ENCODE measurements at regions not wholly inside any gene's neighbourhood (a gene's known extent, or its start where the extent isn't known, plus 50 kb on each side); places are given as distances from the start of the nearest gene placed in this dataset.
"Not testable (repeated sequence)": the region's sequence is repeated elsewhere in the genome, so short reads cannot be mapped to it uniquely, and the experiment has no call there.

GRCh38 chr3:81195478-81195877, 566.0 kb downstream of the GBE1 start:
- H3K27ac ChIP-seq (ENCODE audit: low read length), result no peak overlapping the region
- no peaks in the 10 kb centered on the region for H3K9me3 ChIP-seq (ENCODE audit: low read length)
- H3K9ac ChIP-seq (ENCODE audit: low read length), result no peak overlapping the region
- no peak overlapping the region for H2AFZ ChIP-seq (ENCODE audit: low read length)
- H4K20me1 ChIP-seq (ENCODE audit: insufficient read depth, low read depth, low read length), result no peaks in the 10 kb centered on the region
- H3K4me3 ChIP-seq (ENCODE audit: low read length), result no peak overlapping the region
- no peaks in the 10 kb centered on the region for H3K79me2 ChIP-seq (ENCODE audit: low read length)
- H3K4me2 ChIP-seq (ENCODE audit: low read depth, low read length, poor library complexity, severe bottlenecking), result no peak overlapping the region
- H3K27me3 ChIP-seq (ENCODE audit: low read length), result no peaks in the 10 kb centered on the region
- H3K9me2 ChIP-seq (replicated peaks; ENCODE audit: insufficient read depth, low read length), result no peaks in the 10 kb centered on the region
- no peaks in the 10 kb centered on the region for H3K4me1 ChIP-seq (ENCODE audit: low read length)
- H3K36me3 ChIP-seq (ENCODE audit: insufficient read depth, low read length), result no peaks in the 10 kb centered on the region
- no peak for DNase-seq

GRCh38 chr3:81186412-81186811, 575.0 kb downstream of the GBE1 start:
- Histone ChIP-seq H3K79me2 (ENCODE audit: low read length) (no peaks in the 10 kb centered on the region), H4K20me1 (ENCODE audit: insufficient read depth, low read depth, low read length) (no peaks in the 10 kb centered on the region), H3K27ac (ENCODE audit: low read length) (no peak overlapping the region), H3K27me3 (ENCODE audit: low read length) (no peaks in the 10 kb centered on the region), H3K9me3 (ENCODE audit: low read length) (no peaks in the 10 kb centered on the region), H3K9ac (ENCODE audit: low read length) (no peak overlapping the region), H3K9me2 (replicated peaks; ENCODE audit: insufficient read depth, low read length) (no peaks in the 10 kb centered on the region; the same call in 1 of the 2 replicates), H3K4me2 (ENCODE audit: low read depth, low read length, poor library complexity, severe bottlenecking) (no peak overlapping the region), H3K4me3 (ENCODE audit: low read length) (no peak overlapping the region), H3K36me3 (ENCODE audit: insufficient read depth, low read length) (no peaks in the 10 kb centered on the region), H2AFZ (ENCODE audit: low read length) (no peak overlapping the region), H3K4me1 (ENCODE audit: low read length) (no peaks in the 10 kb centered on the region)
- no peak for DNase-seq

- not testable (repeated sequence) for H3K27ac ChIP-seq (ENCODE audit: low read length); H3K4me3 ChIP-seq (ENCODE audit: low read length); H3K9me3 ChIP-seq (ENCODE audit: low read length); H3K9ac ChIP-seq (ENCODE audit: low read length); H2AFZ ChIP-seq (ENCODE audit: low read length); DNase-seq; H3K36me3 ChIP-seq (ENCODE audit: insufficient read depth, low read length); H3K4me2 ChIP-seq (ENCODE audit: low read depth, low read length, poor library complexity, severe bottlenecking); H3K79me2 ChIP-seq (ENCODE audit: low read length); H3K27me3 ChIP-seq (ENCODE audit: low read length); H3K4me1 ChIP-seq (ENCODE audit: low read length); H3K9me2 ChIP-seq (replicated peaks; ENCODE audit: insufficient read depth, low read length); H4K20me1 ChIP-seq (ENCODE audit: insufficient read depth, low read depth, low read length)
Observed at GRCh38 chr3:81182086-81182875, 579.2 kb downstream of the GBE1 start.

- no peak overlapping the region for H2AFZ ChIP-seq (ENCODE audit: low read length)
- no peak overlapping the region for H3K9ac ChIP-seq (ENCODE audit: low read length)
- no peaks in the 10 kb centered on the region for H3K9me3 ChIP-seq (ENCODE audit: low read length)
- H4K20me1 ChIP-seq (ENCODE audit: insufficient read depth, low read depth, low read length), result no peaks in the 10 kb centered on the region
- 0 out of 2 replicates have a peak, but pooled peaks cover 2% of the 10 kb centered on the region for H3K27me3 ChIP-seq (ENCODE audit: low read length)
- no peak overlapping the region for H3K4me2 ChIP-seq (ENCODE audit: low read depth, low read length, poor library complexity, severe bottlenecking)
- no peaks in the 10 kb centered on the region for H3K4me1 ChIP-seq (ENCODE audit: low read length)
- H3K36me3 ChIP-seq (ENCODE audit: insufficient read depth, low read length), result no peaks in the 10 kb centered on the region
- peak; percentile 65 for DNase-seq
- no peaks in the 10 kb centered on the region for H3K79me2 ChIP-seq (ENCODE audit: low read length)
- no peak overlapping the region for H3K27ac ChIP-seq (ENCODE audit: low read length)
- no peaks in the 10 kb centered on the region for H3K9me2 ChIP-seq (replicated peaks; ENCODE audit: insufficient read depth, low read length)
- no peak overlapping the region for H3K4me3 ChIP-seq (ENCODE audit: low read length)
Observed at GRCh38 chr3:81173514-81173913, 587.9 kb downstream of the GBE1 start.

- no peaks in the 10 kb centered on the region for H3K27me3 ChIP-seq (ENCODE audit: low read length)
- H2AFZ ChIP-seq (ENCODE audit: low read length), result no peak overlapping the region
- no peak overlapping the region for H3K4me2 ChIP-seq (ENCODE audit: low read depth, low read length, poor library complexity, severe bottlenecking)
- no peak overlapping the region for H3K4me3 ChIP-seq (ENCODE audit: low read length)
- H3K9me2 ChIP-seq (replicated peaks; ENCODE audit: insufficient read depth, low read length), result no peaks in the 10 kb centered on the region
- H4K20me1 ChIP-seq (ENCODE audit: insufficient read depth, low read depth, low read length), result no peaks in the 10 kb centered on the region
- no peaks in the 10 kb centered on the region for H3K79me2 ChIP-seq (ENCODE audit: low read length)
- H3K4me1 ChIP-seq (ENCODE audit: low read length), result no peaks in the 10 kb centered on the region
- no peak overlapping the region for H3K27ac ChIP-seq (ENCODE audit: low read length)
- no peaks in the 10 kb centered on the region for H3K9me3 ChIP-seq (ENCODE audit: low read length)
- DNase-seq, result no peak
- H3K36me3 ChIP-seq (ENCODE audit: insufficient read depth, low read length), result no peaks in the 10 kb centered on the region
- no peak overlapping the region for H3K9ac ChIP-seq (ENCODE audit: low read length)
Observed at GRCh38 chr3:81170298-81170697, 591.1 kb downstream of the GBE1 start.

- Histone ChIP-seq H3K4me1 (ENCODE audit: low read length) (no peaks in the 10 kb centered on the region), H2AFZ (ENCODE audit: low read length) (no peak overlapping the region), H3K36me3 (ENCODE audit: insufficient read depth, low read length) (no peaks in the 10 kb centered on the region), H3K27ac (ENCODE audit: low read length) (no peak overlapping the region), H4K20me1 (ENCODE audit: insufficient read depth, low read depth, low read length) (no peaks in the 10 kb centered on the region), H3K4me2 (ENCODE audit: low read depth, low read length, poor library complexity, severe bottlenecking) (no peak overlapping the region), H3K9ac (ENCODE audit: low read length) (no peak overlapping the region), H3K79me2 (ENCODE audit: low read length) (no peaks in the 10 kb centered on the region), H3K9me2 (replicated peaks; ENCODE audit: insufficient read depth, low read length) (no peaks in the 10 kb centered on the region), H3K27me3 (ENCODE audit: low read length) (no peaks in the 10 kb centered on the region), H3K9me3 (ENCODE audit: low read length) (no peaks in the 10 kb centered on the region), H3K4me3 (ENCODE audit: low read length) (no peak overlapping the region)
- no peak for DNase-seq
Observed at GRCh38 chr3:81164806-81165205, 596.6 kb downstream of the GBE1 start.

- no peaks in the 10 kb centered on the region for H3K4me1 ChIP-seq (ENCODE audit: low read length)
- no peaks in the 10 kb centered on the region for H3K9me2 ChIP-seq (replicated peaks; ENCODE audit: insufficient read depth, low read length)
- H4K20me1 ChIP-seq (ENCODE audit: insufficient read depth, low read depth, low read length), result no peaks in the 10 kb centered on the region
- no peaks in the 10 kb centered on the region for H3K27me3 ChIP-seq (ENCODE audit: low read length)
- no peaks in the 10 kb centered on the region for H3K36me3 ChIP-seq (ENCODE audit: insufficient read depth, low read length)
- H3K4me2 ChIP-seq (ENCODE audit: low read depth, low read length, poor library complexity, severe bottlenecking), result no peak overlapping the region
- no peak for DNase-seq
- H3K4me3 ChIP-seq (ENCODE audit: low read length), result no peak overlapping the region
- H2AFZ ChIP-seq (ENCODE audit: low read length), result no peak overlapping the region
- no peak overlapping the region for H3K9ac ChIP-seq (ENCODE audit: low read length)
- H3K9me3 ChIP-seq (ENCODE audit: low read length), result no peaks in the 10 kb centered on the region
- no peaks in the 10 kb centered on the region for H3K79me2 ChIP-seq (ENCODE audit: low read length)
- H3K27ac ChIP-seq (ENCODE audit: low read length), result no peak overlapping the region
Observed at GRCh38 chr3:81161851-81162250, 599.6 kb downstream of the GBE1 start.

GRCh38 chr3:81161100-81161499, 600.3 kb downstream of the GBE1 start:
- H2AFZ ChIP-seq (ENCODE audit: low read length), result no peak overlapping the region
- H3K27me3 ChIP-seq (ENCODE audit: low read length), result no peaks in the 10 kb centered on the region
- no peak overlapping the region for H3K27ac ChIP-seq (ENCODE audit: low read length)
- H3K4me3 ChIP-seq (ENCODE audit: low read length), result no peak overlapping the region
- H4K20me1 ChIP-seq (ENCODE audit: insufficient read depth, low read depth, low read length), result no peaks in the 10 kb centered on the region
- no peak overlapping the region for H3K9ac ChIP-seq (ENCODE audit: low read length)
- no peak overlapping the region for H3K4me2 ChIP-seq (ENCODE audit: low read depth, low read length, poor library complexity, severe bottlenecking)
- H3K36me3 ChIP-seq (ENCODE audit: insufficient read depth, low read length), result no peaks in the 10 kb centered on the region
- no peak for DNase-seq
- no peaks in the 10 kb centered on the region for H3K4me1 ChIP-seq (ENCODE audit: low read length)
- H3K9me2 ChIP-seq (replicated peaks; ENCODE audit: insufficient read depth, low read length), result no peaks in the 10 kb centered on the region
- no peaks in the 10 kb centered on the region for H3K9me3 ChIP-seq (ENCODE audit: low read length)
- no peaks in the 10 kb centered on the region for H3K79me2 ChIP-seq (ENCODE audit: low read length)
